GM21526 (cell line): ENCODE measurements at regions not wholly inside any gene's neighbourhood (a gene's known extent, or its start where the extent isn't known, plus 50 kb on each side); places are given as distances from the start of the nearest gene placed in this dataset.
"Not testable (repeated sequence)": the region's sequence is repeated elsewhere in the genome, so short reads cannot be mapped to it uniquely, and the experiment has no call there.

ENCODE experiments used
- ATAC-seq: cut with Tn5 transposase; IDR thresholded peaks from one replicate; pipeline ENCODE4 v1.9.1; 2021; ENCODE audit warnings: moderate library complexity; ENCODE audit not compliant: unreplicated experiment, low FRiP score

DNA sequence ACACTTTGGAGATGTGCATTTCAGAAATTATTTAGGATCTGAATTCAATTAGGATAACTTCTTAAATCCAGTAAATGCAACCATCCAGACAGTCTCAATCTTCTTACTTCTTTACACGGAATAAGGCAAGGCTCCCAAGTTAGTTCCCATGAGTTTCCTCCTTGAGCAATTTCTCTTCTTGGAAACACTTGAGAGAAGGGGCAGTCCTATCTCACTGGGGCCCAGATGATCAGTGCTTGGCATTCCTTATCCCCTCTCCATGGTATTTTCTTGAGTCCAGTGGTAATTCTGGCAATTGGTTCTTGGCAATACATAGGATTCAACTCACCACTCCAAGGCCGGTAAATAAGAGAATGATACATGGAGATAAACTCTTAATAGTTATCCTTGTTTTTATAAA lies 87.1 kb upstream of the PTHLH start:
- no peak for ATAC-seq

DNA sequence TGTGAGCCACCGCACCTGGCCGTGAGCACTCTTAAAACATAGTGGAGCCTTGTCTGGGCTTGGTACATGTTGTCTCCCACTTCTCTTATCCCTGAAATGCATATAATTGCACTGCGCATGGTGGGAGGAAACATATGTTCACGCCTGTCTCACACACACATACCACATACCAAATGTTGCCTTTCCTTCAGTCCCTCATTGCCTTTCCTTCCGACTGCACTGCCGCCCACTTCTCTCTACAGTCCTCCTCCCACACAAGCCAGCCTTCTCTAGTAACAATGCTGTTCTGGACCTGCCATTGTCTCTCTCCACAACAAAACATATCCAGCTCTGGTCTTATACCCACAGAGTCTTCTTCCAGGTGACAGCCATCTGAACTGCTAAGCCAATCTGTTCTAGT lies 88.3 kb upstream of the PTHLH start:
- ATAC-seq: no peak

DNA sequence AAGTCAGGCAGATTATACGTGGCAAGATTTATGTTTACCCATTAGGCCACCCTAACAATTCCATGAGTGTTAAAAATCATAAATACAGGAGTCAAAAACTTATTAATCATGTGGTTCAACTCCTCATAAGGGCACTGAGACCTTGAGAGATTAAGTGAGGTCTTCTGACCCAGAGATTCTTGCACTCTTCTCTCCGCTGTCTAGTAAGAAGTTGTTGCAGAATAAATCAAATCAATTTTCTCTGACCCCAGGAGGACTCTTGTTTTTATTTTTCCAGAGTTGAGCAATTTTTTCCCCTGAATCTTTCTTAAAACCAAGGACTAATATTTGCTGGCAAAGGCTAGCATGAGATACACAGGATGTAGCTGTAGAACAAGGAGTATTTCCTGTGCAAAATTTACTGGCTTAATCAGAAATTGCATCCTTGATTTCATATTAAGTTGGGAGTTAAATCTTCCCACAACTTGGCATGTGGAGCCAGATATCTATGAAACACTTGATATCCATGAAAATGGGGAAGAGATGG lies 90.9 kb upstream of the PTHLH start:
- ATAC-seq: no peak

DNA sequence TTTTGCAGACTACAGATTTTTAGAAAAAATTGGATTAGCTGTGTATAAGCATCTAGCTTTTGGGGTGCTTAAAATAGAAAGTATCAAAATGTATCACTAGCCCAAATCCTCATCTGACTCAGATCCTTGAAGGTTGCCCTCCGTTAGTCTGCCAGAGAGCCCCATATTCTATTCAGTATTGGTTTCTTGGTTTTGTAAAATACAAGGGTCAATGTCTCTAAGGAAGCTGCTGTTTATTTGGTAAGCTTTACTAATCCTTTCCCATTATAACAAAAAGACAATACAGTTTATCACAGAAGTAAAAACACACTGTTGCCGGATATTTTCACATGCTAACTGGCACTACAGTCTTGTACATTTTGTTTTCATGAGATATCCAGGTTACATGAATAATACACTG lies 92.8 kb upstream of the PTHLH start:
- ATAC-seq: no peak

DNA sequence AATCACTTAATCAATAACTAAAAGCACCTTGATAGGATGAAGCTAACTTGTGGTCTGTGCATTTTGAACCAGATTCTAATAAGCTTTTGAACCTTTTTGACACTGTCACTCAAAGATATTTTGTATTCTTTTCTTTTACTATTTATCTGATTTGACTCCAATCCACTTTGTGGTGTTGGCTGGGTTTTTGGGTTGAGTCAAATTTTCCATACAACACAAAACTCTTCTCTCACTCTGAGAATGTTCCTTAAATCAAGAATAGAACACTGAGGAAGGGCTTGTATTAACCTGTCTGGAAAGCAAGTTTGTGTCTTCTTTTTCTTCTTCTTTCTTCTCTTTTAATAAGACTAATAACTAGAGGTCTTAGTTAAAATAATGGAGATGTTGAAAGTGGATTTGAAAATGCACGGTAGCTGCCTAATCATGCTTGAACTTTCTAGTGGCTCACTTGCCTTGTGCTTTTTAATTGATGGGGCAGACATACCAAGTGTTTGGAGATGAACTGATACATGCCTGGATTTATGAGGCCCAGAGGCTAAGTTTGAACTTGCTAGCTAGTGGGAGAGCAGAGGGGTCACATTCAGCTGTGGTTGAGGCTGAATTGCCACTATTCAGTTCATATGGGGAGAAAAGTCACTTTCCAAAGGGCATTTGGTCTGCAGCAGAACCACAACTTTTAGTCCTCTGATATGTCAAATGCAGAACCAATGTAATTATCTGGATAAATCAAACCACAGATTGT lies 93.5 kb upstream of the PTHLH start:
- no peak for ATAC-seq

DNA sequence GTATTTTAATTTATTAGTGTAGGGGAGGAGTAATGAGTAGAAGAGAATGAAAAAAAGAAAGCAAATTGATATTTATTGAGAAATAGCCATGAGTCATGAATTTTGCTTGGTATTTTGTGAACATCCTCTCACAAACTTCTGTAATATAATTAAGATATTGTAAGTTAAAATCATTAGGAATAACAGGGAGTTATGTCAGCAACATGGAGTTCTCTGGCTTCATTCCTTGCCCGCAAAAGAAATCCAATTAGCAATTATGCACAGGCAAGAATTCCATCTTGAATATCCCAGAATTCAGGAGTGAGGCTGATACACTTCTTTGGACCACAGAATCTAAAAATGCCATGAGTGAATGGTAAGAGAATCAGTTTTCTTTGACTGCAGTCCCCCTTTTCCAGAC lies 94.3 kb upstream of the PTHLH start:
- ATAC-seq: no peak

DNA sequence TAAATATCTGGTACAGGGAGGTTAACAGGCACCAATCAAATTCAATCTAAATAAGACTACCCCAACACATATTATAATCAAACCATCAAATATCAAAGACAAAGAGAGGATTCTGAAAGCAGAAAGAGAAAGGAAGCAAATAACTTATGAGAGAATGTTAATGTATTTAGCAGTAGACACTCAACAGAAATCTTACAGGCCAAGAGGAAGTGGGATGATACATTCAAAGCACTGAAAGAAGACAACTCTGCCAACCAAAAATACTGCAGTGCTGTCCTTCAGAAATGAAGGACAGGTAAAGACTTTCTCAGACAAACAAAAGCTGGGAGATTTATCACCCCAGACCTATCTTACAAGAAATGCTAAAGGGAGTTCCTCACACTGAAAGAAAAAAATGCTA lies 95.9 kb upstream of the PTHLH start:
- ATAC-seq: no peak

DNA sequence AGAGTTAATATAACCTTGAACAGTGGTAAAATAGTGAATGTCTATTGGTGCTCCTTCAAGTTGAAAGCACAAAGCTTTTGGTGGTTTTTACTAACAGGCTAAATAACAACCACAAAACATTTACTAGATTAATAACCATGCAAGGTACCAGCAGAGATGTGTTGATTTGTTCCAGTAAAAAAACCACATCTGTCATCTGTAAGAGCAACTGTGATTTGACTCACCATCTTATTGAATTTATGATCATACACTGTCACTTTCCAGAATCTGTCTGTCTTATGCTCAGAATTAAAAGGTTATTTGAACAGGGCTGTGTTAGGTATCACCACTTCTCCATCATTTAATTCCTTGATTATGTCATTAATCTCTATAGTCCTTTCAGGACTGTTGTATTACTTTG lies 107.0 kb upstream of the PTHLH start:
- no peak for ATAC-seq

DNA sequence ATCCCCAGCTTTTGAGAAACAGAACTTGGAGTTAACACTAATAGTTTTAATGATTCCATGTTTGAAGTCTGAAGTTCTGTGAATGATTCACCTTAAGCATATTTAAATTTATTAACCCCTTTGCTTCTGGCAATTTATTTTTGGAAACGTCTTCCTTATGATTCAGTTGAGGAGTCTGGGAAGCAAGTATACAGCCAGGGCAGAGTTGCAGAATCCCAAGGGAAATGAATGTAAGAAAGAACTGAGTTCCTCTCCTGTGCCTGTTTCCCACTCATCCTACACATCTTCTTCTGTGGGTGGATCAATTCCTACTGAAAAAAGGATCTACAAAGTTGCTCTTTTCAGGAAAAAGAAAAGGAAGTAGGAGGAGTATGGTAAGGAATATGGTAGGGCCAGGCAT lies 108.2 kb upstream of the CCDC91 start:
- ATAC-seq: no peak

DNA sequence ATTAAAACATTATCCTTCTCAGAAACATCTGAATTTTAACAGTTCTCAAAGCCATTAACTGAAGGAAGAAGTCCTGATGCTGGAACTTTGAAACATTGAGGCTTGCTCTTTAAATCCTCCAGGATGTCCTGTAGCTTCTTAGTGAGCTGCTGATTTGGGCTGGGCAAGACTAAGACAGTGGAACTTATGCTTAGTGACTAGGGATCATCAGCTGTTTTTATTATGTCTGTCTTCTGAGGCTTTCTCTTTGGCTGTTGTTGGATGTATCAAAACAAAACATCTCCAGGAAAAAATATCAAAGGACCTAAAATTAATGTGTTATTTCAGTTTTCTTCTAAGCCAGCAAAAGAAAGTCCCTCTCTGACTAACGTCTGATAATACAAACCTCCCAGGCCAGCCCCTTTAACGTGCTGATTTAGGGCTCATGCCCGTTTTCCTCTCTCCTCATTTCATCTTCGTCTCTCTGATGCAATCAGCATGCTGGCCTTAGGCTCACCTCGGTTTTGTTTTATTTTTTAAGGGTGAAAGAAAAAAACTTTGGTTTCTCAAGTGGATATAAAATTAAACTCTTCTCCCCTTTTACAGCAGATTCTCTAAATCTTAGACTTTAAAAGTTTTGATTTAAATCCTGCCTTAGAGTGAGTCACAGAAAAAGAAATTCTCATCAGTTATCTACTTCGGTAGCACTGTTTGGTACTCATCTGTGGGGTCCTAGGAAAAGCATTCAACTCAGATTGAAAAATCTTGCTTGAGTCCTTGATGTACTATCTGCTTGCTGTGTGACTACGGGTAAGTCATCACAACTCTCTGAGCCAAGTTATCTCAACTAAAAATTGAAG lies 106.2 kb upstream of the CCDC91 start:
- no peak for ATAC-seq

DNA sequence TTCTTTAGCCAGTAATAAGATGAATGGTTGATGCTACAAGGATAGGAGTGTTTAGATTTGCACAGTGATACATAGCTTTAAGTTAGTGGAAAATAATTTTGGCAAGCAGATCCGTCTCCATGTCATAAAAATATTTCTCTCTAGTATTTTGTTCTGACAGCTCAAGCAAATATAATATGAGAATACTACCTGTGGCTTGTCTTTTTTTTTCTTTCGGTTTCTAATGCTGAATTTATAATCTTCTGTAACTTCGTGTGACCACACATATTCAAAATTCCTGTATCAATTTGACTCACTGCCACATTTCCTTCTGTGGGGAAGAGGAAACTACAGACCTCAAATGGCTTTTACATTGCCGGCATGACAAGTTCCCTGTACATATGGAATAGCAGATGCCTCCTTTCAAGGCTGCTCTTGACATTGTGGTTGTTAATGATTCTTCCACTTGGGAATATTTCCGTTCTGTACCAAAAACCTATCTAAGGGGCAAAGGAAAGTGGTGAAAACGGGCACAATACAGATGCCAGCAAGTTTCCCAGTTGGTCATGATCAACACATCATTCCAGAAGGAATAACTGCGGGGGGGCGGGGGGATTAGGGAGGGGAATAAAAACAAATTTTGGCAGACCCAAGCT lies 103.6 kb upstream of the CCDC91 start:
- ATAC-seq: peak; percentile 71

DNA sequence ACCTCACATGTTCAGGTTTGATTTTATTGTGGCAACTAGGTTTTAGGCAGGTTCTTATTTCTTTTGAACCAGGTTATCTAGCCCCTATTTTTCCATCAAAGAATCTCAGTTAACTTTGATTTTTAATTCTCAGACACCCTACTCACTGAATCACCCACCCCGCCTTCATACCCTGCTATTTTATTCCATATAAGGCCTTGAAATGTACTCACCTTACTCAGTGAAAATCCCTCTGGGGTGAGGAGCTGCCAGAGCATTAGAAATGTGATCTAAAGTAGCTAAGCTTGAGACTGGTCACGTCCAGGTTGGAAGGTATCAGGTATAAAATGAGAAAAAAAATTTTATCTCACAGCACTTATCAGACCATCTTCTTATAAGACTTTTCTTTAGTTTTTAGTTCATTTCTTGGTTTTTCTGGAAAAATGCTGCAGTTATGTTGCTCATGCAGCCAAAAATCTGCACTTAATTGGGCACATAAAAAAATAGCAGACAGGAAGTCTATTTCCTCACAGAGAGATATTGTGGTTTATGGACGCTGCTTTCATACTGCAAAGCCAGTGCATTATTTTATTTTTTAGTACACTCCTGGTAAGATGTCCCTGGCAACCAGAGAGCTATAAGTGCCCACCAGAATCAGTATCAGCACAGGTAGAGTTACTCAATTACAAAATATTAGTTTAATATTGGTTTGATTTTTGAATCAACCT lies 101.5 kb upstream of the CCDC91 start:
- ATAC-seq: no peak

DNA sequence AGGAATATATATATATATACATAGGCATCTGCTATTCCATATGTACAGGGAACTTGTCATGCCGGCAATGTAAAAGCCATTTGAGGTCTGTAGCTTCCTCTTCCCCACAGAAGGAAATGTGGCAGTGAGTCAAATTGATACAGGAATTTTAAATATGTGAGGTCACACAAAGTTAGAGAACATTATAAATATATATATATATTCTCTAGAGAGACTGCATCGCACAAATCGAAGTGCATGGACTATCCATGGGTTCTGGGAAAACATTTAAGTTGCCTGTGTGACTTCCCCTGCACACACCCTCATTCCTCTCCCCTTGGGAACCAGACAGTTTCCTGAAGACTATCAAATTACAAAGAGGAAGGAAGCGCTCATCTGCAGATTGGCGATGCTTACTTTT lies 100.9 kb upstream of the CCDC91 start:
- ATAC-seq: no peak

DNA sequence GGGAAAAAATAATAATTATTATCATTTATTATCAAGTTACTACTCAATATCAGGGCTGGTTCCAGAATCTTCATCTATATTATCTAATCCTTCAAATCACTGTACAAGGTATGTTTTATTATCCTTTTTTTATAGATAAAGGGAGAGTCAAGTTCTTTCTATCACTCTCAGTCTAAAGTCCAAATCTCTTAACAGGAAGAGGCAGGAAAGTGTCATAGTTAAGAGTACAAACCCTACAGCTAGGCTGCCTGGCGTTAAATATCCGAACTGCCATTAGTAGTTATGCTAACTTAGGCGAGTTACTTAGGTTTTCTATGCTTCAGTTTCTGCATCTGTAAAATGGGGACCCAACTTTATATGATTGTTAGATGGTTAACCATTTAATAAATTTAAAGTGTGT lies 99.4 kb upstream of the CCDC91 start:
- ATAC-seq: no peak

DNA sequence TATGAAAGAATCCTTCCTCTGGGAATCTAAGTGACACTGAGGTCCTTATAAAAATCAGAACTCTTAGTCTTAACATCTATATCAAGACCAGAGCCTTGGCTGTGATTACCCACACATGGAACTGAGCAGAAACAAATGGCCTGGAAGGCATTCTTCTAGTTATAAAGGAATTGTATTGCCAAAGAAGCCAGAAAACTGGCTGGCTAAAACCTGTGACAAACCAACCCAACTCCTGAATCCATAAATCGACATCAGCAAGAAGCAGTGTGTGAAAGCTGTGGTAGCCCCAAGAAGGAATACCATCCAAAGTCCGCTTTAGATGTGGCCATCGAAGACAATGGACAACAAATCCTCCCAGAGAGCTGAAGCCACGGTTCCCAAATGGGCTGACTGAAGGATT lies 97.9 kb upstream of the CCDC91 start:
- no peak for ATAC-seq

DNA sequence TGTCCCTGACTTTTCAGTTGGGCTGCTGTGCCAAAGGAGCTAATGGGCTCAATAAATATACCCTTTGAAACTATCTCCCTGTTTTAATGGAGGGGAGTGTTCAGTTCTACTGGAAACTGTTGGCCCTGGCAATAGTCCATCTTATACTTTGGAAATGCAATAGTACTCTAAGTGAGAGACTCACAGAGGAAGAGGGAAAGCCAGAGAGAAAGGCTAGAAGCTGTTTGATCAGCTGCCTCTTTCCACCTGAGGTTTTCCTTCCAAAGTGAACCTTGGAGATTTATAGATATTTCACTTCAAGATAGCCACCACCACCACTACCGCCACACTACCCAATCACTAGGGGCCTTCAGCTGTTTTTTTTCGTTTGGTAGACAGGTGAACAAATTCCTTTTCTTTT lies 93.6 kb upstream of the CCDC91 start:
- no peak for ATAC-seq

DNA sequence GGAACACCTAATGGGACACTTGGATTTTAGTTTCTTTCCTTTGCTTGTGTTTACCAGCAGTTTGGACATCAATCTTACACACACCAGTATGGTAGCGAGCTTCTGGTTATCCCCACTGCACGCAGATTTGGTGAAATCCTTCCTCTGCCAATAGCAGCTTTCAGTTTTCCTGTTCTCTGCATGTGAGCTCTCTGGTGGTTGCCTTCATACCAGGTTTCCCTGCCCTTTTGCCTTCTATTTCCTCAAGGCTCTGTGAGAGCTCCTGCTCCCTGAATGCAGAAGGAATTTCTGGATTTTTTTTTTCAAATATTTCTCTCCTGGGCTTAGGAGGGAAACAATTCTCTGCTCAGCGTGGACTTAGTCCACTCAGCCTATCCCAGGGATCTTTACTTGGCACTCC lies 93.0 kb upstream of the CCDC91 start:
- ATAC-seq: no peak

DNA sequence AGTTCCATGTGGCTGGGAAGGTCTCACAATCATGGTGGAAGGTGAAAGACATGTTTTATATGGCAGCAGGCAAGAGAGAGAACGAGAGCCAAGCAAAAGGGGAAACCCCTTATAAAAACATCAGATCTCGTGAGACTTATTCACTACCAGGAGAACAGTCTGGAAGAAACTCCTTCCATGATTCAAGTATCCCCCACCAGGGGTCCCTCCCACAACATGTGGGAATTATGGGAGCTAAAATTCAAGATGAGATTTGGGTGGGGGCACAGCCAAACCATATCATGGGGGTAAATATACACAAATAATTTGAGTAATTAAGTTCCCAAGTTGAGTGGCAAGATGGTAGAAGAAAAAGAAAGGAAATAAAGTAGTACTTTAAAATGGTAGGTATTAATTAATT lies 91.0 kb upstream of the CCDC91 start:
- ATAC-seq: not testable (repeated sequence)

DNA sequence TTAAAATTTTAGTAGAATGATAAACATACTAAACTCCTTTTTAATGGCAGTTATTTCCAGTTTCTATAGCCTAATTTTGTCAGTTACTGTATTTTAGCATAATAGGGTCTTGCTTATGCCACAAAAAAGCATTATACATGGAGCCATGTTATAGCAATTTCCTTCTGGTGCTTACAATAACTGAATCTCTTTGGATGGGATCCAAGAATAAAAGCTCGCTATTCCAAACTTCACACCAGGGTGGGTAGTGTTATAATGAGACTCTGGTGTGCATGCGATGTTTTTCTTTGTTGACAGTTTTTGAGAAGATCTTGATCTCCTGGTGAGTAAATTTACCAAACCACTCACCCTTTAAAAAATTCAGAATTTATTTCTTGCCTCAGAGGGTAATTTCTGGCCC lies 90.4 kb upstream of the CCDC91 start:
- no peak for ATAC-seq

DNA sequence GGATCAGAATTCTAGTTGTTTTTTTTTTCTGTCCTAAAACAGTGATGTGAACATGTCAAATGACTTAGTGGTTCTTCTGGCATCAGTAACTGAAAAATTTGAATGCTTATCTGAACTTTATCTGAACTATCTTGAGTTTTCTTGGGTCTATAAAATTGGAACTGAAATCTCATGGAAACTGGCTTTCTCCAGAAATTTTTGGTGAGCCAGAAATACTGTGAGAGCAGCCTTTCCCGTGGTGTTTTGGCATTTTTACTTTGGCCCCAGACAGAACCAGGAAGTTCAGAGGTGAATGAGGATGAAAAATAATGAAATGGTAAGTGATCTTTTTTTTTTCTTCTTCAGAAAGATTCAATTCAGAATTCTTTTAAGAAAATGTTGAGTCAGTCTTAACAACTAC lies 89.5 kb upstream of the CCDC91 start:
- ATAC-seq: no peak

DNA sequence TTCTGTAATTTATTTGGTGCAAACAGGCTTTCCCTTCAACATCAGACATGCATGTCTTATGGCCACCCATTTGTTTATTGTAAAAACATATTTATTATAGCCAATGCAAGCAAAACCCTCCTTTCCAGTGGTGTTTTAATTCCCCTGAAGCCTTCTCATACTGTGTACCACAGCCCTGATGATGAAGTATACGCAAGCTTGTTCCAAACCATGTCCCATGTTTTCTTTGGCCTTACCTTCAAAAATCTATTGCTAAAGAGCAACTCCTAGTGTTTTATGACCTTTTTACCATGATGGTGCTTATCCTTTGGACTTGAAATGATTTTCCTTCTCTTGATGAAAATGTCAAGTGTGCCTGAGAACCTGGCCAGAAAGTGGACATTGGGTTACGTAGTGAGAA lies 85.9 kb upstream of the CCDC91 start:
- no peak for ATAC-seq
